IMR-90 (cell line): ENCODE measurements at regions not wholly inside any gene's neighbourhood (a gene's known extent, or its start where the extent isn't known, plus 50 kb on each side); places are given as distances from the start of the nearest gene placed in this dataset.

ENCODE experiments used
- ATAC-seq: fragments of 200-7000 bp; cut with Tn5 transposase; 2 replicates; pipeline ENCODE4 v1.9.1; 2020; ENCODE audit warnings: low read depth, mild to moderate bottlenecking, moderate library complexity
- BruUV-seq: library from RNA; stranded (reverse); fragments of 400-500 nt; replicated peaks from 2 replicates; lab custom pipeline; 2021; lab: Mats Ljungman, UMichigan
- CTCF ChIA-PET: fragments of 300-600 bp; formaldehyde crosslinking; extraction: SDS; loops from one replicate; lab custom pipeline; 2021; ENCODE audit warnings: antibody characterized with exemption; lab: Yijun Ruan, JAX
- POLR2A ChIA-PET: fragments of 300-600 bp; sonication (Branson Sonifier 250); formaldehyde crosslinking; loops from one replicate; lab custom pipeline; 2022; ENCODE audit warnings: antibody characterized with exemption; ENCODE audit not compliant: unreplicated experiment; lab: Charles Lee
- DNase-seq: peaks from one replicate; pipeline ENCODE4 v3.0.0; 2013
- H2AFZ ChIP-seq: replicated peaks from 2 replicates; pipeline ENCODE3; 2013; ENCODE audit warnings: low read length, mild to moderate bottlenecking; ENCODE audit not compliant: poor library complexity
- H2AK5ac ChIP-seq: 2 replicates; pipeline ENCODE4 v1.6.1; 2013; ENCODE audit warnings: low read depth, low read length, inconsistent platforms
- H2AK9ac ChIP-seq: replicated peaks from 2 replicates; pipeline ENCODE3; 2013; ENCODE audit warnings: mild to moderate bottlenecking, low read depth, low read length, moderate library complexity; ENCODE audit not compliant: poor library complexity
- H2BK120ac ChIP-seq: 2 replicates; pipeline ENCODE4 v1.6.1; 2013; ENCODE audit warnings: low read depth, low read length, inconsistent platforms
- H2BK15ac ChIP-seq: 3 replicates; pipeline ENCODE4 v1.6.1; 2013; ENCODE audit warnings: low read depth, low read length, inconsistent platforms
- H2BK20ac ChIP-seq: 2 replicates; pipeline ENCODE4 v1.6.1; 2013; ENCODE audit warnings: low read depth, mild to moderate bottlenecking, inconsistent platforms, low read length, moderate library complexity
- H2BK5ac ChIP-seq: 2 replicates; pipeline ENCODE4 v1.6.1; 2013; ENCODE audit warnings: mild to moderate bottlenecking, low read depth, low read length, inconsistent platforms; ENCODE audit not compliant: poor library complexity, severe bottlenecking
- H3K14ac ChIP-seq: replicated peaks from 2 replicates; pipeline ENCODE4 v1.6.1; 2013; ENCODE audit warnings: low read depth, low read length, inconsistent platforms
- H3K18ac ChIP-seq: 2 replicates; pipeline ENCODE4 v1.6.1; 2013; ENCODE audit warnings: low read depth, low read length, control low read depth
- H3K23ac ChIP-seq: 2 replicates; pipeline ENCODE4 v1.6.1; 2013; ENCODE audit warnings: low read depth, low read length, inconsistent platforms
- H3K27ac ChIP-seq: 2 replicates; pipeline ENCODE4 v1.5.1; 2013; ENCODE audit warnings: mild to moderate bottlenecking, control low read depth, low read length; ENCODE audit not compliant: insufficient read depth
- H3K27me3 ChIP-seq: 2 replicates; pipeline ENCODE4 v1.6.1; 2013; ENCODE audit warnings: low read length; ENCODE audit not compliant: control insufficient read depth, insufficient read depth
- H3K36me3 ChIP-seq: 2 replicates; pipeline ENCODE4 v1.6.1; 2013; ENCODE audit warnings: low read length, mixed read lengths; ENCODE audit not compliant: control insufficient read depth, insufficient read depth
- H3K4ac ChIP-seq: 2 replicates; pipeline ENCODE4 v1.6.1; 2013; ENCODE audit warnings: low read depth, low read length, inconsistent platforms
- H3K4me1 ChIP-seq: 2 replicates; pipeline ENCODE4 v1.6.1; 2013; ENCODE audit warnings: low read length, mixed read lengths; ENCODE audit not compliant: control insufficient read depth, insufficient read depth
- H3K4me2 ChIP-seq: 2 replicates; pipeline ENCODE4 v1.6.1; 2013; ENCODE audit warnings: low read depth, mild to moderate bottlenecking, control low read depth, low read length, moderate library complexity
- H3K4me3 ChIP-seq: 2 replicates; pipeline ENCODE4 v1.5.1; 2013; ENCODE audit warnings: low read depth, mild to moderate bottlenecking, control low read depth, low read length, moderate library complexity; ENCODE audit not compliant: insufficient read depth
- H3K56ac ChIP-seq: 2 replicates; pipeline ENCODE4 v1.6.1; 2013; ENCODE audit warnings: low read length, inconsistent platforms; ENCODE audit not compliant: insufficient read depth; ENCODE audit errors: extremely low read depth
- H3K79me1 ChIP-seq, 2 experiments: 2 replicates each; pipeline ENCODE4 v1.6.1; 2013; ENCODE audit warnings: low read length in 2 of 2, inconsistent platforms in 1 of 2, low read depth in 1 of 2
- H3K9ac ChIP-seq: 2 replicates; pipeline ENCODE4 v1.6.1; 2013; ENCODE audit warnings: low read depth, low read length, control low read depth
- H3K9me1 ChIP-seq: 2 replicates; pipeline ENCODE4 v1.6.1; 2013; ENCODE audit warnings: low read length, inconsistent platforms; ENCODE audit not compliant: insufficient read depth
- H3K9me3 ChIP-seq: 2 replicates; pipeline ENCODE4 v1.6.1; 2013; ENCODE audit warnings: low read length; ENCODE audit not compliant: control insufficient read depth, insufficient read depth
- H4K20me1 ChIP-seq: 2 replicates; pipeline ENCODE4 v1.6.1; 2013; ENCODE audit warnings: low read length, inconsistent platforms; ENCODE audit not compliant: insufficient read depth
- H4K5ac ChIP-seq: 2 replicates; pipeline ENCODE4 v1.6.1; 2013; ENCODE audit warnings: mild to moderate bottlenecking, low read depth, low read length, control low read depth
- H4K8ac ChIP-seq, 2 experiments: 2 replicates each; pipeline ENCODE4 v1.6.1; 2013; ENCODE audit warnings: low read depth in 2 of 2, low read length in 2 of 2, control low read depth in 1 of 2, inconsistent platforms in 1 of 2
- H4K91ac ChIP-seq: 2 replicates; pipeline ENCODE4 v1.6.1; 2013; ENCODE audit warnings: low read depth, low read length, inconsistent platforms; ENCODE audit not compliant: insufficient read depth
- BHLHE40 ChIP-seq: fragments of 150-350 bp; IDR thresholded peaks from 2 replicates; pipeline ENCODE4 v1.6.1; 2016; ENCODE audit warnings: mild to moderate bottlenecking, low read depth, low read length
- CEBPB ChIP-seq: IDR thresholded peaks from 2 replicates; pipeline ENCODE4 v1.6.1; 2012; ENCODE audit warnings: low read depth, low read length, improper control_type of control experiment
- CHD1 ChIP-seq: IDR thresholded peaks from 2 replicates; pipeline ENCODE4 v1.6.1; 2012; ENCODE audit warnings: low read depth, low read length, improper control_type of control experiment
- FOS ChIP-seq: fragments of 150-350 bp; IDR thresholded peaks from 2 replicates; pipeline ENCODE4 v1.6.1; 2016; ENCODE audit warnings: low read depth, low read length
- MAFK ChIP-seq: IDR thresholded peaks from 2 replicates; pipeline ENCODE4 v1.6.1; 2012; ENCODE audit warnings: low read depth, low read length, improper control_type of control experiment
- MAZ ChIP-seq: IDR thresholded peaks from 2 replicates; pipeline ENCODE4 v1.6.1; 2012; ENCODE audit warnings: low read depth, mild to moderate bottlenecking, low read length, improper control_type of control experiment, moderate library complexity, borderline replicate concordance
- MXI1 ChIP-seq: IDR thresholded peaks from 2 replicates; pipeline ENCODE4 v1.6.1; 2012; ENCODE audit warnings: low read depth, mild to moderate bottlenecking, low read length, moderate library complexity, borderline replicate concordance
- POLR2A ChIP-seq: IDR thresholded peaks from 2 replicates; pipeline ENCODE4 v1.6.1; 2012; ENCODE audit warnings: mild to moderate bottlenecking, low read depth, low read length
- RAD21 ChIP-seq: IDR thresholded peaks from 2 replicates; pipeline ENCODE4 v1.6.1; 2012; ENCODE audit warnings: low read length, improper control_type of control experiment
- RCOR1 ChIP-seq: IDR thresholded peaks from 2 replicates; pipeline ENCODE4 v1.6.1; 2012; ENCODE audit warnings: mild to moderate bottlenecking, low read length, improper control_type of control experiment; ENCODE audit not compliant: insufficient replicate concordance
- RFX5 ChIP-seq: IDR thresholded peaks from 2 replicates; pipeline ENCODE4 v1.8.0; 2012; ENCODE audit warnings: low read depth, mild to moderate bottlenecking, low read length, moderate library complexity
- SMC3 ChIP-seq: fragments of 150-350 bp; IDR thresholded peaks from 2 replicates; pipeline ENCODE4 v1.6.1; 2016; ENCODE audit warnings: low read depth, mild to moderate bottlenecking, antibody characterized with exemption, low read length, moderate library complexity
- USF2 ChIP-seq: fragments of 150-350 bp; IDR thresholded peaks from 2 replicates; pipeline ENCODE4 v1.6.1; 2017; ENCODE audit warnings: mild to moderate bottlenecking, antibody characterized with exemption, low read length, low read depth
- WGBS, 2 experiments: methylation state at CpG; one replicate each; pipeline versions ENCODE4 v1.1.5 to v1.1.7; 2013; ENCODE audit warnings: missing lambda C conversion rate in 2 of 2; ENCODE audit not compliant: insufficient read length in 1 of 2; ENCODE audit errors: extremely low coverage in 2 of 2; 5-methylcytosine and 5-hydroxymethylcytosine counted together
- dilution Hi-C: fragments of 300-500 bp; cut with HindIII; formaldehyde crosslinking; loops from one replicate; pipeline ENCODE4 v1.14.3; 2018; ENCODE audit warnings: low sequenced_read_pairs; ENCODE audit not compliant: unreplicated experiment
- in situ Hi-C: fragments of 300-500 bp; cut with MboI; formaldehyde crosslinking; loops from 3 replicates; pipeline ENCODE4 v1.14.3; 2019; ENCODE audit warnings: low sequenced_read_pairs, inconsistent platforms, mixed read lengths
- intact Hi-C: fragments of 100-400 bp; cut with micrococcal nuclease; formaldehyde crosslinking; loops from 2 replicates; pipeline ENCODE4 v1.10.0; 2022
- TF ChIP-seq, protein P1 (sequence below): conservative IDR thresholded peaks from 2 replicates; pipeline ENCODE4 v1.5.1; 2012; ENCODE audit warnings: mild to moderate bottlenecking, low read depth, low read length, improper control_type of control experiment
- TF ChIP-seq, protein P2 (sequence below): fragments of 150-350 bp; IDR thresholded peaks from 2 replicates; pipeline ENCODE4 v1.6.1; 2016; ENCODE audit warnings: low read depth, mild to moderate bottlenecking, low read length, moderate library complexity, borderline replicate concordance

- H4K8ac ChIP-seq = no peak overlapping the region
- WGBS, 2 experiments = no CpG with 5 or more reads among the region's 2 CpGs
- TF ChIP-seq USF2 (no peak), BHLHE40 (no peak), MXI1 (no peak), FOS (no peak), MAZ (no peak), RAD21 (no peak), RFX5 (no peak), CHD1 (no peak), MAFK (no peak), SMC3 (no peak), POLR2A (no peak), CEBPB (no peak), RCOR1 (no peak)
- TF ChIP-seq, protein P1, sequence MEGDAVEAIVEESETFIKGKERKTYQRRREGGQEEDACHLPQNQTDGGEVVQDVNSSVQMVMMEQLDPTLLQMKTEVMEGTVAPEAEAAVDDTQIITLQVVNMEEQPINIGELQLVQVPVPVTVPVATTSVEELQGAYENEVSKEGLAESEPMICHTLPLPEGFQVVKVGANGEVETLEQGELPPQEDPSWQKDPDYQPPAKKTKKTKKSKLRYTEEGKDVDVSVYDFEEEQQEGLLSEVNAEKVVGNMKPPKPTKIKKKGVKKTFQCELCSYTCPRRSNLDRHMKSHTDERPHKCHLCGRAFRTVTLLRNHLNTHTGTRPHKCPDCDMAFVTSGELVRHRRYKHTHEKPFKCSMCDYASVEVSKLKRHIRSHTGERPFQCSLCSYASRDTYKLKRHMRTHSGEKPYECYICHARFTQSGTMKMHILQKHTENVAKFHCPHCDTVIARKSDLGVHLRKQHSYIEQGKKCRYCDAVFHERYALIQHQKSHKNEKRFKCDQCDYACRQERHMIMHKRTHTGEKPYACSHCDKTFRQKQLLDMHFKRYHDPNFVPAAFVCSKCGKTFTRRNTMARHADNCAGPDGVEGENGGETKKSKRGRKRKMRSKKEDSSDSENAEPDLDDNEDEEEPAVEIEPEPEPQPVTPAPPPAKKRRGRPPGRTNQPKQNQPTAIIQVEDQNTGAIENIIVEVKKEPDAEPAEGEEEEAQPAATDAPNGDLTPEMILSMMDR = no peak
- TF ChIP-seq, protein P2, sequence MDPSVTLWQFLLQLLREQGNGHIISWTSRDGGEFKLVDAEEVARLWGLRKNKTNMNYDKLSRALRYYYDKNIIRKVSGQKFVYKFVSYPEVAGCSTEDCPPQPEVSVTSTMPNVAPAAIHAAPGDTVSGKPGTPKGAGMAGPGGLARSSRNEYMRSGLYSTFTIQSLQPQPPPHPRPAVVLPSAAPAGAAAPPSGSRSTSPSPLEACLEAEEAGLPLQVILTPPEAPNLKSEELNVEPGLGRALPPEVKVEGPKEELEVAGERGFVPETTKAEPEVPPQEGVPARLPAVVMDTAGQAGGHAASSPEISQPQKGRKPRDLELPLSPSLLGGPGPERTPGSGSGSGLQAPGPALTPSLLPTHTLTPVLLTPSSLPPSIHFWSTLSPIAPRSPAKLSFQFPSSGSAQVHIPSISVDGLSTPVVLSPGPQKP = no peak
- no peaks in the 10 kb centered on the region for H3K36me3 ChIP-seq
- no peak overlapping the region for H2AK9ac ChIP-seq
- intact Hi-C loops (no loop called here), in situ Hi-C loops (no loop called here), dilution Hi-C loops (no loop called here)
- H3K9ac ChIP-seq = no peak overlapping the region
- H4K91ac ChIP-seq = no peak overlapping the region
- no peak overlapping the region for H3K27ac ChIP-seq
- no peaks in the 10 kb centered on the region for H3K27me3 ChIP-seq
- H3K4me1 ChIP-seq = no peaks in the 10 kb centered on the region
- H3K4me2 ChIP-seq = no peak overlapping the region
- H2BK20ac ChIP-seq = no peak overlapping the region
- no peaks in the 10 kb centered on the region; the same call in 1 of the 2 replicates for H3K9me3 ChIP-seq
- no TSS peak for BruUV-seq
- no peak overlapping the region for H4K5ac ChIP-seq
- ChIA-PET POLR2A (no interaction called here), CTCF (no interaction called here)
- H2AFZ ChIP-seq = no peak overlapping the region
- H2AK5ac ChIP-seq = no peak overlapping the region
- no peak overlapping the region for H3K18ac ChIP-seq
- H3K56ac ChIP-seq = no peak overlapping the region
- H3K4ac ChIP-seq = no peak overlapping the region
- no peaks in the 10 kb centered on the region for H4K20me1 ChIP-seq
- no peak overlapping the region for H3K14ac ChIP-seq
- H3K23ac ChIP-seq = no peak overlapping the region
- H3K4me3 ChIP-seq = no peak overlapping the region
- no peaks in the 10 kb centered on the region for H3K9me1 ChIP-seq
- ATAC-seq (no peak), DNase-seq (no peak)
- H2BK120ac ChIP-seq = no peak overlapping the region
- H2BK15ac ChIP-seq = no peak overlapping the region
- H3K79me1 ChIP-seq = no peaks in the 10 kb centered on the region
- no peak overlapping the region for H2BK5ac ChIP-seq
These were observed 1006.9 kb upstream of the TMEFF2 start for GRCh38 chr2:193201583-193201982.
